Natural killer cell (primary cell): ENCODE measurements at regions not wholly inside any gene's neighbourhood (a gene's known extent, or its start where the extent isn't known, plus 50 kb on each side); places are given as distances from the start of the nearest gene placed in this dataset.

Source experiments
- ATAC-seq, 3 donors: fragments of 150-1000 bp in 2 of 3; fragments of 200-7000 bp in 1 of 3; cut with Tn5 transposase; 1 replicate in 1 of 3; 2 replicates in 2 of 3; pipeline ENCODE4 v1.10.0; 2021; ENCODE audit warnings: mild to moderate bottlenecking in 2 of 3, moderate library complexity in 2 of 3
- DNase-seq, 2 donors: peaks; one replicate each; pipeline versions ENCODE4 v3.0.0 to v3.0.0-alpha.2; 2013 to 2021; ENCODE audit warnings: mixed read lengths in 1 of 2
- H3K27ac ChIP-seq: one replicate; pipeline ENCODE4 v1.5.1; 2013; ENCODE audit warnings: mild to moderate bottlenecking, low read length
- H3K27me3 ChIP-seq: one replicate; pipeline ENCODE4 v1.6.1; 2013; ENCODE audit warnings: low read length; ENCODE audit not compliant: control insufficient read depth, insufficient read depth
- H3K36me3 ChIP-seq: one replicate; pipeline ENCODE4 v1.6.1; 2013; ENCODE audit warnings: low read length; ENCODE audit not compliant: control insufficient read depth, insufficient read depth
- H3K4me1 ChIP-seq: one replicate; pipeline ENCODE4 v1.6.1; 2013; ENCODE audit warnings: low read length; ENCODE audit not compliant: control insufficient read depth, insufficient read depth
- H3K4me3 ChIP-seq: one replicate; pipeline ENCODE4 v1.5.1; 2013; ENCODE audit warnings: low read length
- H3K9me3 ChIP-seq: one replicate; pipeline ENCODE4 v1.6.1; 2013; ENCODE audit warnings: low read length; ENCODE audit not compliant: control insufficient read depth, insufficient read depth
- H3K27ac Mint-ChIP-seq, 2 donors: one replicate each; pipeline ENCODE4 v1.8.0; 2022; ENCODE audit warnings: mild to moderate bottlenecking in 2 of 2, mixed read lengths in 2 of 2, moderate library complexity in 1 of 2
- H3K27me3 Mint-ChIP-seq, 2 donors: one replicate each; pipeline ENCODE4 v1.8.0; 2022; ENCODE audit warnings: low read depth in 2 of 2, mixed read lengths in 2 of 2
- H3K36me3 Mint-ChIP-seq: one replicate; pipeline ENCODE4 v1.8.0; 2022; ENCODE audit warnings: mixed read lengths
- H3K4me1 Mint-ChIP-seq, 2 donors: one replicate each; pipeline ENCODE4 v1.8.0; 2022; ENCODE audit warnings: mixed read lengths in 2 of 2
- H3K4me3 Mint-ChIP-seq: one replicate; pipeline ENCODE4 v1.8.0; 2022; ENCODE audit warnings: mild to moderate bottlenecking, moderate library complexity, mixed read lengths
- H3K9me3 Mint-ChIP-seq, 2 donors: one replicate each; pipeline ENCODE4 v1.8.0; 2022; ENCODE audit warnings: mixed read lengths in 2 of 2
- WGBS: methylation state at CpG from one replicate; pipeline ENCODE4 v1.1.7; 2013; ENCODE audit warnings: missing lambda C conversion rate; ENCODE audit not compliant: insufficient coverage; 5-methylcytosine and 5-hydroxymethylcytosine counted together
- intact Hi-C: fragments of 100-400 bp; cut with micrococcal nuclease; formaldehyde crosslinking; loops from one replicate; pipeline ENCODE4 v1.14.2; 2022
- TF ChIP-seq, protein P1 (sequence below): fragments of 200-600 bp; IDR thresholded peaks from one replicate; pipeline ENCODE4 v1.8.0; 2022; ENCODE audit warnings: antibody characterized with exemption

DNA sequence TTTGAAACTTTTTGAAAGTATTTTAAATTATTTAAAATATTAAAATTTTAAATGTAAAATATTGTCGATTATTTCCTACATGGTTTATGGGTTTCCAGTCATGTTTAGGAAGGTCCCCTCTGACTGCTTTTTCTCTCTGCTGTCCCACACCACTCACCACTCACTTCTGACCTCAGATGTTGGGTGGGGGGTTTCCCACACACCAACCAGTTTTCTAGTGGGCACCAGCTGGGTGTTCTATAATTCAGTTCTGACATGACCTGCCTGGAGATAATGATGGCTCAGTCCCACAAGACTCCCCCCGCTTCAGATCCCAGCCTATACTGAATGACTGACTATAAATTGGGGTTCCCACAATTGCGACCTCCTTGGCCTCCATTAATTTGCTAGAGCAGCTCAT is 310.4 kb downstream of the GADD45G start:
- Mint-ChIP-seq H3K27ac (no peak overlapping the region), H3K4me1 (no peaks in the 10 kb centered on the region), H3K4me3 (no peak overlapping the region), H3K9me3 (no peaks in the 10 kb centered on the region), H3K27me3 (peaks cover 23 to 32% of the 10 kb centered on the region in 2 donors), H3K36me3 (no peaks in the 10 kb centered on the region)
- no peak for DNase-seq
- no peaks in the 10 kb centered on the region for H3K9me3 ChIP-seq
- H3K4me1 ChIP-seq, result no peaks in the 10 kb centered on the region
- H3K4me3 ChIP-seq, result no peak overlapping the region
- H3K27me3 ChIP-seq, result no peaks in the 10 kb centered on the region
- intact Hi-C loops, result no loop called here
- ATAC-seq, result no peak
- no peak overlapping the region for H3K27ac ChIP-seq
- TF ChIP-seq, protein P1, sequence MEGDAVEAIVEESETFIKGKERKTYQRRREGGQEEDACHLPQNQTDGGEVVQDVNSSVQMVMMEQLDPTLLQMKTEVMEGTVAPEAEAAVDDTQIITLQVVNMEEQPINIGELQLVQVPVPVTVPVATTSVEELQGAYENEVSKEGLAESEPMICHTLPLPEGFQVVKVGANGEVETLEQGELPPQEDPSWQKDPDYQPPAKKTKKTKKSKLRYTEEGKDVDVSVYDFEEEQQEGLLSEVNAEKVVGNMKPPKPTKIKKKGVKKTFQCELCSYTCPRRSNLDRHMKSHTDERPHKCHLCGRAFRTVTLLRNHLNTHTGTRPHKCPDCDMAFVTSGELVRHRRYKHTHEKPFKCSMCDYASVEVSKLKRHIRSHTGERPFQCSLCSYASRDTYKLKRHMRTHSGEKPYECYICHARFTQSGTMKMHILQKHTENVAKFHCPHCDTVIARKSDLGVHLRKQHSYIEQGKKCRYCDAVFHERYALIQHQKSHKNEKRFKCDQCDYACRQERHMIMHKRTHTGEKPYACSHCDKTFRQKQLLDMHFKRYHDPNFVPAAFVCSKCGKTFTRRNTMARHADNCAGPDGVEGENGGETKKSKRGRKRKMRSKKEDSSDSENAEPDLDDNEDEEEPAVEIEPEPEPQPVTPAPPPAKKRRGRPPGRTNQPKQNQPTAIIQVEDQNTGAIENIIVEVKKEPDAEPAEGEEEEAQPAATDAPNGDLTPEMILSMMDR, result no peak
- no peaks in the 10 kb centered on the region for H3K36me3 ChIP-seq
- 100% methylated on average over 2 of the region's 3 CpGs for WGBS

- Mint-ChIP-seq H3K4me3 (no peak overlapping the region), H3K27me3 (peaks cover 22 to 35% of the 10 kb centered on the region in 2 donors), H3K27ac (no peak overlapping the region), H3K4me1 (no peaks in the 10 kb centered on the region), H3K36me3 (no peaks in the 10 kb centered on the region), H3K9me3 (no peaks in the 10 kb centered on the region)
- intact Hi-C loops, result no loop called here
- H3K9me3 ChIP-seq, result no peaks in the 10 kb centered on the region
- no peaks in the 10 kb centered on the region for H3K36me3 ChIP-seq
- WGBS, result 92% methylated on average over 6 of the region's 6 CpGs
- ATAC-seq (no peak), DNase-seq (no peak)
- H3K27ac ChIP-seq, result no peak overlapping the region
- H3K27me3 ChIP-seq, result no peaks in the 10 kb centered on the region
- no peaks in the 10 kb centered on the region for H3K4me1 ChIP-seq
- H3K4me3 ChIP-seq, result no peak overlapping the region
- TF ChIP-seq, protein P1, result no peak
Measured at GRCh38 chr9:89916001-89916597, 311.3 kb downstream of the GADD45G start.

DNA sequence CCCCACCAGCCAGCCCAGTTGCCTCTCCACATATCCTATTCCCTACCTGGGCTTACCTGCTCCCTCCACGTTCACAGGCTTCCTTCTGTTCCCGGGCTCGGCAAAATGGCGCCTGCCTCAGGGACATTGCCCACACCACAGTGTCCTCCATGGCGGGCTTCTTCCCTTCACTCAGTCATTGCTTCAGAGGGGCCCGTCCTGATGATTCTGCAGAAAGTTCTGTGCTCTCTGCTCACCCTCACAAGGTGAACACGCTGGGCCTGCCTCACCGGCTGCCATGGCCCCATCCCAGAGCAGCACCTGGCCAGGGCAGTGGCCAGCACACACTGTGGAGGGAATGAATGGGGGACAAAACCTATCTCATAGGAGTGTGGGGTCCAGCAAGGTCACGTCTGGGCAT is 313.0 kb downstream of the GADD45G start:
- Mint-ChIP-seq H3K36me3 (no peaks in the 10 kb centered on the region), H3K27ac (no peak overlapping the region), H3K9me3 (no peaks in the 10 kb centered on the region), H3K4me1 (no peaks in the 10 kb centered on the region), H3K27me3 (peaks cover 20 to 27% of the 10 kb centered on the region in 2 donors), H3K4me3 (no peak overlapping the region)
- no peaks in the 10 kb centered on the region for H3K36me3 ChIP-seq
- 90% methylated on average over 9 of the region's 9 CpGs for WGBS
- H3K9me3 ChIP-seq, result no peaks in the 10 kb centered on the region
- no peak overlapping the region for H3K4me3 ChIP-seq
- intact Hi-C loops, result no loop called here
- H3K27ac ChIP-seq, result no peak overlapping the region
- TF ChIP-seq, protein P1, result no peak
- ATAC-seq, result no peak
- H3K27me3 ChIP-seq, result no peaks in the 10 kb centered on the region
- H3K4me1 ChIP-seq, result no peaks in the 10 kb centered on the region
- no peak for DNase-seq

GRCh38 chr9:89919171-89919681 is 314.4 kb downstream of the GADD45G start:
- Mint-ChIP-seq H3K4me1 (peaks cover 0 to 4% of the 10 kb centered on the region in 2 donors), H3K27ac (no peak overlapping the region), H3K27me3 (peaks cover 28 to 32% of the 10 kb centered on the region in 2 donors), H3K36me3 (no peaks in the 10 kb centered on the region), H3K9me3 (no peaks in the 10 kb centered on the region), H3K4me3 (no peak overlapping the region)
- DNase-seq (peak in 1 of 2 donors; percentile 62), ATAC-seq (peak in 2 of 3 donors; percentile 36 to 65)
- Histone ChIP-seq H3K36me3 (no peaks in the 10 kb centered on the region), H3K4me3 (no peak overlapping the region), H3K4me1 (peaks cover 3% of the 10 kb centered on the region), H3K27me3 (no peaks in the 10 kb centered on the region), H3K9me3 (no peaks in the 10 kb centered on the region), H3K27ac (no peak overlapping the region)
- intact Hi-C loops, result no loop called here
- TF ChIP-seq, protein P1, result no peak
- 49% methylated on average over 12 of the region's 12 CpGs for WGBS
